H1 (cell line): ENCODE measurements at regions not wholly inside any gene's neighbourhood (a gene's known extent, or its start where the extent isn't known, plus 50 kb on each side); places are given as distances from the start of the nearest gene placed in this dataset.

Experiments used
- BRCA1 ChIP-seq: IDR thresholded peaks from 2 replicates; pipeline ENCODE4 v1.6.1; 2012; ENCODE audit warnings: low read depth, low read length, improper control_type of control experiment
- CHD2 ChIP-seq: IDR thresholded peaks from 2 replicates; pipeline ENCODE4 v1.6.1; 2012; ENCODE audit warnings: low read length, improper control_type of control experiment
- EZH2 ChIP-seq: fragments of 200-600 bp; sonication (generic); IDR thresholded peaks from 2 replicates; pipeline ENCODE4 v1.7.1; 2012; ENCODE audit warnings: low read depth, mild to moderate bottlenecking, moderate library complexity, low read length, inconsistent platforms; ENCODE audit not compliant: severe bottlenecking
- NRF1 ChIP-seq: IDR thresholded peaks from 2 replicates; pipeline ENCODE4 v1.6.1; 2011; ENCODE audit warnings: mild to moderate bottlenecking, low read depth, low read length, improper control_type of control experiment
- POLR2A ChIP-seq, 2 experiments: IDR thresholded peaks; 1 replicate in 1 of 2; 2 replicates in 1 of 2; pipeline ENCODE4 v1.6.1; 2011; ENCODE audit warnings: low read depth in 2 of 2, low read length in 2 of 2, mild to moderate bottlenecking in 2 of 2; ENCODE audit errors: control extremely low read depth in 1 of 2
- POLR2AphosphoS5 ChIP-seq: IDR thresholded peaks from 2 replicates; pipeline ENCODE4 v1.6.1; 2011; ENCODE audit warnings: low read depth, low read length
- RFX5 ChIP-seq: IDR thresholded peaks from 2 replicates; pipeline ENCODE4 v1.6.1; 2011; ENCODE audit warnings: low read depth, low read length, improper control_type of control experiment, borderline replicate concordance
- SP1 ChIP-seq: IDR thresholded peaks from 2 replicates; pipeline ENCODE4 v1.6.1; 2011; ENCODE audit warnings: low read depth, low read length
- SP2 ChIP-seq: IDR thresholded peaks from 2 replicates; pipeline ENCODE4 v1.6.1; 2012; ENCODE audit warnings: mild to moderate bottlenecking, low read length, inconsistent platforms
- TF ChIP-seq, protein P1 (sequence below): IDR thresholded peaks from 2 replicates; pipeline ENCODE4 v1.6.1; 2012; ENCODE audit warnings: low read length, inconsistent platforms
- TF ChIP-seq, protein P2 (sequence below), 3 experiments: IDR thresholded peaks; 1 replicate in 2 of 3; 2 replicates in 1 of 3; pipeline versions ENCODE4 v1.5.1 to v1.6.1; 2011; ENCODE audit warnings: low read length in 3 of 3, mild to moderate bottlenecking in 3 of 3, inconsistent platforms in 2 of 3, low read depth in 1 of 3, moderate library complexity in 1 of 3; ENCODE audit not compliant: insufficient read depth in 1 of 3; ENCODE audit errors: control extremely low read depth in 1 of 3

GRCh38 chr2:237189799-237190198, 104.1 kb downstream of the COPS8 start:
- TF ChIP-seq SP2 (no peak), EZH2 (no peak), POLR2A (IDR thresholded peaks at IDR 0.05; ENCODE audit: control extremely low read depth in 1 of 2, low read depth in 2 of 2, low read length in 2 of 2) (no peak), SP1 (no peak), CHD2 (no peak), NRF1 (no peak), RFX5 (no peak), POLR2AphosphoS5 (no peak), BRCA1 (no peak)
- TF ChIP-seq, protein P1, sequence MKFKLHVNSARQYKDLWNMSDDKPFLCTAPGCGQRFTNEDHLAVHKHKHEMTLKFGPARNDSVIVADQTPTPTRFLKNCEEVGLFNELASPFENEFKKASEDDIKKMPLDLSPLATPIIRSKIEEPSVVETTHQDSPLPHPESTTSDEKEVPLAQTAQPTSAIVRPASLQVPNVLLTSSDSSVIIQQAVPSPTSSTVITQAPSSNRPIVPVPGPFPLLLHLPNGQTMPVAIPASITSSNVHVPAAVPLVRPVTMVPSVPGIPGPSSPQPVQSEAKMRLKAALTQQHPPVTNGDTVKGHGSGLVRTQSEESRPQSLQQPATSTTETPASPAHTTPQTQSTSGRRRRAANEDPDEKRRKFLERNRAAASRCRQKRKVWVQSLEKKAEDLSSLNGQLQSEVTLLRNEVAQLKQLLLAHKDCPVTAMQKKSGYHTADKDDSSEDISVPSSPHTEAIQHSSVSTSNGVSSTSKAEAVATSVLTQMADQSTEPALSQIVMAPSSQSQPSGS, result no peak
- TF ChIP-seq, protein P2, sequence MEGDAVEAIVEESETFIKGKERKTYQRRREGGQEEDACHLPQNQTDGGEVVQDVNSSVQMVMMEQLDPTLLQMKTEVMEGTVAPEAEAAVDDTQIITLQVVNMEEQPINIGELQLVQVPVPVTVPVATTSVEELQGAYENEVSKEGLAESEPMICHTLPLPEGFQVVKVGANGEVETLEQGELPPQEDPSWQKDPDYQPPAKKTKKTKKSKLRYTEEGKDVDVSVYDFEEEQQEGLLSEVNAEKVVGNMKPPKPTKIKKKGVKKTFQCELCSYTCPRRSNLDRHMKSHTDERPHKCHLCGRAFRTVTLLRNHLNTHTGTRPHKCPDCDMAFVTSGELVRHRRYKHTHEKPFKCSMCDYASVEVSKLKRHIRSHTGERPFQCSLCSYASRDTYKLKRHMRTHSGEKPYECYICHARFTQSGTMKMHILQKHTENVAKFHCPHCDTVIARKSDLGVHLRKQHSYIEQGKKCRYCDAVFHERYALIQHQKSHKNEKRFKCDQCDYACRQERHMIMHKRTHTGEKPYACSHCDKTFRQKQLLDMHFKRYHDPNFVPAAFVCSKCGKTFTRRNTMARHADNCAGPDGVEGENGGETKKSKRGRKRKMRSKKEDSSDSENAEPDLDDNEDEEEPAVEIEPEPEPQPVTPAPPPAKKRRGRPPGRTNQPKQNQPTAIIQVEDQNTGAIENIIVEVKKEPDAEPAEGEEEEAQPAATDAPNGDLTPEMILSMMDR (IDR thresholded peaks at IDR 0.05; ENCODE audit: control extremely low read depth in 1 of 3, insufficient read depth in 1 of 3, low read depth in 1 of 3, low read length in 3 of 3), result no peak
